GM04503 (cell line): ENCODE measurements at regions not wholly inside any gene's neighbourhood (a gene's known extent, or its start where the extent isn't known, plus 50 kb on each side); places are given as distances from the start of the nearest gene placed in this dataset.

Source experiments
- DNase-seq: peaks from one replicate; pipeline ENCODE4 v3.0.0-alpha.2; 2012; ENCODE audit warnings: low read depth

DNA sequence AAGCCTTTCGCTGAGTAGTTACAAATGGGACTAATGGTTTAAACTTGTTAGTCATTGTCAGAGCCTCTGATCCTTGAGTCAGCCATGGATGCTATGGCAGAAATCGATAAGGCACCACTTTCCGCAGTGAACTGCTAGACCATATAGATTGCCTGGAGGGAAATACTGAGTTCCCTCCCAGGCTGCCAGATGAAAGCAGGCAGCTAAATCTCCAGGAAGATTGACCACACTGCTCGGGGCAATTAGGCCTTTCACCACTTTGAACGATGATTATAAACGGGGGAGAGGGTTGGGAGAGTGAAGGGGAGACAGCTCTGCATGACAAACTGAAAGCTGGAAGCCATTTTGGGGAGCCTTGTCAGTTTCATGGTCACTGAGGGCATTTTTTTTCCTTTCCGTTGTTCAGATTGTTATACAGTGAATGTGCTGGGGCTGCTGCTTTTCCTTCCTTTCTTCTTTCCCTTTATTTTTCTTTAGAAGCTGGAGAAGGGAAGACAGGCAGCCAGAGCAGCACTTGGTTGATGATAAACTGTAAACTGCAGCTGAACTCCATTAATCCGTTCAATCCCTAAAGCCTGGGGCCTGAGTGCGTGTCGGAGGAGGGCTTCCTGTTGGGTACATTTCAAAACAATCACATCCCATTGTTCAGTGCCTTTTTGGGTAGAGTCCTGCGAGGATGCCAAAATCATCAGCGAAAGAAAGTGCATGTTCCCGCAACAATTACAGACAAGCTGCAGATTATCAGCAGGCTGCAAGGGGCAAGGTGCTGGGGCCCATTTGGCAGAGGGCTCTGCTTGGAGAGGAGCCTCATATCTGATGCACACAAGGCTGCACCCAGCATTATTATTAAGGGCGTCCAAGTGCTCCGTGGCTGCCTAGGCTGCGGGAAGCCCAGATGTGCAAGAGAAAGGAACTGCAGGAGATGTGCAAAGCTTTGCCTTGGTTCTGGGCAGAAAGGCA, 308.4 kb downstream of the PSAT1 start:
- DNase-seq = no peak

DNA sequence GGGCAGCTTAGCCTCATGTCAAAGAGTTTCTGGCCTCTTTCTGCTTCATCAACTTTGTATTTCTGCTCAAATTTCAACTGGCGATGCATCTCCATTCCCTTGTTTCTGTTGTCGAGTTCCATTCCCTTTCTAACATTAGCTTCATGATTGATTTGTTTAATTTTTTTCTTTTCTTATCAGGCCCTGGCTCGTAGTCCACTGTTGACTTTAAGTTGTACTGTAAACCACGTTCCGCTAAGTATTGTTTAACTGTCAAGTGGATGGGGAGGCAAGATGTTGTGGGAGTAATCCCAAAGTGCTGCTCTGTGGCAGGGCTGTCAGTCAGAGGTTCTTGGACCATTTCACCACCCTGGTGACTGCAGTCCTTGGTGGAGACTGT, 309.1 kb downstream of the PSAT1 start:
- no peak for DNase-seq

DNA sequence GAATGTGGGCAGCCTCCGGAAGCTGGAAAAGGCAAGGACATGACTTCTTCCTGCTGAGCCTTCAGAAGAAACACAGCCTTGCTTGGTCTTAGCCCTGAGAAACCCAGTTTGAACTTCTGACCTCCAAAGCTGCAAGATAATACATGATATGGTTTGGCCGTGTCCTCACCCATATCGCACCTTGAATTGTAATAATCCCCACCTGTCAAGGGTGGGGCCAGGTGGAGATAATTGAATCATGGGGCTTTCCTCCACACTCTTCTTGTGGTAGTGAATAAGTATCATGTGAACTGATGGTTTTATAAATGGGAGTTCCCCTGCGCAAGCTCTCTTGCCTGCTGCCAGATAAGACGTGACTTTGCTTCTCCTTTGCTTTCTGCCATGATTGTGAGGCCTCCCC, 310.9 kb downstream of the PSAT1 start:
- no peak for DNase-seq

DNA sequence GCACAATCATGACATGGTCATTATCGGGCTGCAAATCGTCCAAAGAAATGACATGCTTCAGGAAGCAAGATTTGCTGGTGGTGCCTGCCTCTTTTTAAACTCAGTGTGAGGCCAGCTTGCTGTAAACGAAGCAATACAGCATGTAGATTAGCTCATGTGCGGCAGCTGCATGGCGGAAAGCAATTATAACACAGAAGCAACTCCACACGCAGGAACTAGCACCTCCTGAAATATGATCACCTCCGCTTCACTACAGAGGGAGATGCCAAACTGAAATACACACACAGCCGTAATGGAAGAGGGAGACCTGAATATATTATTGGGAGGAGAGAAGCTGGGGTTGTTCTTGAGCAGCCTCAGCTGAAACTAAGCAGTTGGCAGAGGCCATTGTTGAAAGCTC, 312.5 kb downstream of the PSAT1 start:
- no peak for DNase-seq

DNA sequence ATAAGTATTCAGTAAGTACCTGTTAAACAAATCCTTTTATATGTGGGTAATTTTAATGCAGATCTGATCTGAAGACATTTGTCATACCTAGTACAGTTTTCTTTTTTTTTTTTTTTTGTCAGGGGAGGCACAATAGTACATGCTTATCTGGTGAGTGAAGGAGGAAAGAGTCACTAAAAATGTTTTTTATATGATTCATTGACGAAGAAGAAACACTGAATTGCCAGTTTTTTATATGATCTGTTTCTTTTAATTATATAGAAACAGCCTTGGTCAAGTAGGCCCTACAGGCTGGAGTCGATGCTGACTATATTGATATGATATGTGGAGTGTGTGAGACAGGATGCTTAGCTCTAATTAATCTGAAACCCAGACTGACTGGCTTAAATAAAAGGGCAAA, 315.2 kb downstream of the PSAT1 start:
- DNase-seq = no peak

DNA sequence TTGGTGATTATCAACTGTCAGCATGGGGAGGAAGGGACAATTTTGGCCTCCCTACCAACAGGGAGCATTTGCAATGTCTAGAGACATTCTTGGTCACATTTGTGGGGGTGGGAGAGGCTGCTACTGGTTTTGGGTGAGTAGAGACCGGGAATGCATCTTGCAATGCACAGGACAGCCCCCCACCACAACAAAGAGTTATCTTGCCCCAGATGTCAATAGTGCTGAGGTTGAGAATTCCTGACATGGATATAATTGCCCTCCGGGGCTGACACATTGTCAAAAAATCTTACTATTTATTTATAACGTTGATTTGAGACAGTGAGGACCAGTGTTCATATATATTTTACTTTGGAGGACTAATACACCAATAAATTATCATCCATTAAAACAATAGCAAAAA, 316.1 kb downstream of the PSAT1 start:
- DNase-seq = no peak

DNA sequence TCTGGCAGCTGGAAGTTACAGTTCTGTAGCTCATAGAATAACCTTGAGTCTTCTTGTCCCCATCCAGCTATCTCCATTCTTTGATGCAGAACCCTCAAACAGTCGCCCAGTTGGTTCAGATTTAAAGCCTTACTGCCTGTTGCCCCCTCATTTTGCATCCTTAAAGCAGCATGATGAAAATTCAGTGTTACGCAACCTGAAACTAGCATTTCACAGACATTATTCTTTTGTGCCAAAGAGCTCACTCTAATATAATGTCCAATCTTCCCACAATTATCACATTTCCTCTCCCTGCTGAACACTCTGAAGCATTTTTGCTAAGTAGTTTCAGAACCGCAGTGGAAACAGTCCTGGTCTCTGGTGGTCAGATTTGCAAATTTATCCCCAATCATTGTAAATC, 318.0 kb downstream of the PSAT1 start:
- DNase-seq = no peak

DNA sequence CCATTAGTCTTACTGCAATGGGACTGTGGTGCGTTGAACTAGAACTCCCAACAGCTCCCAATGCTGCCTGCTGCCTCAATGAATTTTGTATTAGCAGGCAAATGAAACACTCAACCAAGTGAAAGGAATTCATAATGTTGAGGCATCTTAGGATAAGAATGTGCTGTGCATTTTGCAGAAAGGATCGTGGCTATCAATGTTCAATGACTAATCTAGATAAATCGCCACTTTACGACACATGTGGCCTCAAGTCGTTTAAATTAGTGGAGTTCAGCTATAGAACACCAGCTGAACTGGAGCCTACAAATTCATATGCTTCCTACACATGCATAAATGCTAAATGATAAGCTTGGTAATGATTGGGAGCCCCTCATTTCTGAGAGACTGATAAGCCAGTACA, 318.4 kb downstream of the PSAT1 start:
- DNase-seq = no peak

DNA sequence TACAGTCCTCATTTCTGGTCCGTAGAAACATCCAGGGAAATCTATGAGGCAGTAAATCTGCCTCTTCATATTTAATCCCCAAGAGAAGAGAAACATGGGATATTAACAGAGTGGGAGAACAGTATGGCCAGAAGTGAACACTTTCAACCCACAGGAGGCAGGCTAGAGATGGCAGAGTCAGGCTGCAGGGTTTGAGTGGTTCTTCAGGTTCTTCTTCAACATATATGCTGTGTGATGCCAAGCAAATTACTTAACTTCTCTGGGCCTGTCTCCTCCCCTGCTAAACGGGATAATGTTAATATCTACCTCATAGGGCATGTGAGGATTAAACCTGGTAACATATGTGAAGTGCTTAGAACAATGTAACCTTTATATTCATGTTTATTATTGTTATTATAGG, 321.8 kb downstream of the PSAT1 start:
- DNase-seq = no peak

DNA sequence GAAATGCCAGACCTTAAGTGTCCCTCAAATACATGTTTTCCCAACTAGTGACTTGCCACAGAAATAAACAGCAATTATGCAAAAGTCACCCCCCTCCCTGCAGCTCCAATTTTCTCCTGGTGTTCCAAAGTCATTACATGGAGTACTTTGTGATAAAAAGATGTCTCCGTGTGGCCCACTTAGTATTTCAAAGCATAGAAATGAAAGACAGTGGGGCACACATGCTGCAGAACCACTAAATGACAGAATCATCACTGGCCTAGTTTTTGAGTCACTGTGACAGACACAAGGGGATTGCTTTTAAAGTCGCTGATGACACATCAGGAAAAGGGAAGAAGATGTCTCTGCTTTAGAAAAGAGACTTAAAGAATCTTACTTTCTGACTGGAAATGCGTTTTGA, 323.4 kb downstream of the PSAT1 start:
- DNase-seq = no peak

DNA sequence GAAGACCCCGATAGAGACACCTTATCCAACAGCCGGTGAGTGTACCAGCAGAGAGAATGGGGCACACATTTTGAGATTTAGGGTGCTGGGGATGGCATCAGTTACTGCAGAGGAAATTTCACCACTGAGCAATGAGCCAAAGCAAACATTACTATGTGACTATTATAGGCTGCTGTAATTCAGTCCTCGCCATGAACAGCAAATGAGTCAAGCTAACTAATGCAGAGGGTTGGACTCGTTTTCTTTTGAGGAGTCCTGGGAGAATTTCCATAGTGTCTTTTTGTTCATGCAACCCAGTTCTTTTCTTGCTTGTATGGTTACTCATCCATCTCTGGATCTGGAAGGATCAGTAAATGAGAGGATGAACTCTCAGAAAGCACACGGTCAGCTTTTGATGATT, 323.8 kb downstream of the PSAT1 start:
- peak; percentile 72 for DNase-seq

DNA sequence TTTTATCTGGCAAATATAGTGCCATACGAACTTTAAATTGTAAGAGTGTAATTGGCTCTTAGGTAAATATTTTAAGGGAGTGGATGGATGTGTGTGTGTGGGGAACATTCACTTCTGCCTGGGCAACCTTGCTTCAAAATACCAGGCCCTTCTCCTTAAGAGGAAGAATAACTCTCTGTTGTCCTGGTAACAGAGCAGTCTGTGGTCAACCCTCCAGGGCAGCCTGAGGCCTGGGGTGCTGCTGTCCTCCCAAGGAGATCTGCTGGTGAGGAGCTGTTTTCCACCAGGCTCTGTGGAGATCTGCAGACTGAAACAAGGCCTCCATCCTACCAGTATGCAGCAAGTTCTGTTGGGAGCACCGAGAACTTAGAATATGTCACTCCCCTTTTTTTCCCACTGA, 325.2 kb downstream of the PSAT1 start:
- DNase-seq = no peak

DNA sequence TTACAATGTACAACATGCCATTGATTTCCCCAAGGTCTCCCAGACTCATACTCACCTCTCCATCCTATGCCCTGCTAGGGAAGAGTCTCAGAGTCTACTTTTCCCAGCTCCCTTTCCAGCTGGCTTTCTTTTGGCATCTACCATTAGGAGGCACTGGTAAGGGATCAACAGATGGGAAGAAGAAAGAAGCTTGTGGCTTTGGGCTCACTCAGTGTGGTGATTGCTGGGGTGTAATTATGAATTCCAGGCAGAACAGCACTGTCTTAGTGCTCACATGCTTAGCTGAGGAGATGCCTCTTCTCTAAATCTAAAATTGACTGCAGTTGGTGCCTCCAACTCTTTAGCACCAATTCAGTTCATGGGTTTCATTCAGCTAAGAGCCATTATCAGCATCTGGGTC, 330.0 kb downstream of the PSAT1 start:
- no peak for DNase-seq

DNA sequence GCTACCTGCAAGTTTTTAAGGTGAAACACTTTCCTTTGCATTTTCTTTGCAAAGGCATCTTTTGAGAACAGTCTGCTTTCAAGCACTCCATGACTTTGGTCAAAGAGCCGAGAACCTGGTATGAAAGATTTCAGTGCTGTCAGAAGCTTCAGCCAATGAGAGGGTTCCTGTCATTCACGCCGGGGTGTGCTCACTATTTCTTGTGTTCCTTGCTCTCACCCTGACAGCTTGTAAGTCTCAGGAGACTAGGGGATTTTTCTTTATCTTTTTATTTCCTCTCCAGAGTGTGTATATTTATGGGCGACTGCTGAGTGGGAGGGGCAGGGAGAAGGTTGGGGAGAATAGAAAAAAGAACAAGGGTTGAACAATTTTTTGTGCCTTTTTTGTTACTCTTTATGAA, 334.0 kb downstream of the PSAT1 start:
- DNase-seq = no peak

DNA sequence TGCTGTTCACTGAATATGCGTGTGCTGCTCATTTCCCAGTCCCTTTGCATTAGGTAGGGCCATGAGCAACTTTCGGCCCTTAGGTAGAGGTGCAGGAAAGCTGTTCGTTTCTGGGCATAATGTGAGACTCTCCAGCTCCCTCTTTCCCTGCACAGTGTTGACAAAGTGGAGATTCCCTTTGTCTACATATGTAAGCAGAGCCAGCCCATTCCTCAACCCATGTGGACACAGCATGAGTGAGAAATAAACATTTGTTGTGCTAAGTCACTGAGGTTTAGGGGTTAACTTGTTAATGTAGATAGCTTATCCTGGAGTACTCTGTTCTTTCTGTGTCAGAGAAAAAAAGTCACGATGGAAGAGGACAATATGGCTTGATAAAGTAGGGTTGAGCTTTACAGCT, 343.8 kb downstream of the PSAT1 start:
- DNase-seq = no peak

DNA sequence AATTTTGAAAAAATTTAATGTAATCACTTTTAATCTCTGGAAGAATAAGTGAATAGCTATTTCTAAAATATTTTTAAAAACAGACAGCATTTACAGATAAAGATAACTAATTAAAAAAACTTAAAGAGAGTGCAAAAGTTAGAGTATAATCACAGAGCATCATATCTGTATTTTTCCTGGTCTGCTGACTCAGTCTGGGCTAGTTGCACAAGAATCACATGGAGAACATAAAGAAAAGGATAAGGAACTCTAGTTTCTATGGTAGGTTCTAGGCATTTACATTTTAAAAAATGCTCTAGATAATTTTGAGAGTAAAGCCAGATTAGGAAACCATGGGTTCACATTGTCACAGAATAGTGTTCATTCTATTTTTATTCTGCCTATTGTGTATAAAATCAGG, 347.4 kb downstream of the PSAT1 start:
- DNase-seq = no peak

DNA sequence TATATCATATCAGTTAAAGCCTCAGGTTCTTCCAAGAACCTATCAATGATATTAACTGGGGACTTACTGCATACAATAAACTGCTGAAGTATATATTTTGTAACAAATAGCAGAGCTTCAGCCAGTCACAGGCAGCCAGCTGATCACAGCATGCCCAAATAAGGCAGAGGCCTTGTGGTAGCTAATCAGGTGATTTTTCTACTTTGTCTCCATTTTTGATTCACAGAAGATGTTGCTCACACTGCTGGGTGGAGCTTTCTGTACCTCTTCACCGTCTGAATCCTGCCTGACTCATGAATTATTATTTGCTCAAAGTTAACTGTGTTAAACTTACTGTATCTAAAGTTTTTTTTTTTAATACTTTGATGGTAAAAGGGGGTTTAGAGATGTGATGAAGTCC, 357.4 kb downstream of the PSAT1 start:
- DNase-seq = no peak

DNA sequence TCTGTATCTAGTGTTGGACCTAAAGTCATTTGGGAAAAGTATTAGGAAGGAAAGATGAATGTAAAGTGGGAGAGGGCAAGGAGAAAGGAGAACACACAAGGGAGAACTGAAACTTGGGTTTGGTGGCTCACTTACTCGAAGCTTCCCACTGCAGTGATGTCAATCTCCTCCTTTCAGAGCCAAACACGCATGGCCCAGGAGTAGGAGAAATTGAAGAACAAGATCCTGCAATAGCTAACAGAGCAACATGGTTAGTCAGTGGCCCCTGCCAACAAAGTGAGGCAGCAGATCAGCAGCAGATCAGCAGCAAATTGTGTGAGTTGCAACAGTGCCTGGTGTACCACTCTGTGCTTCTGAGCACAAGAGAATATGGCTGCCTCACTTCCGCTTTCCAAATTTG, 366.4 kb downstream of the PSAT1 start:
- DNase-seq = no peak

DNA sequence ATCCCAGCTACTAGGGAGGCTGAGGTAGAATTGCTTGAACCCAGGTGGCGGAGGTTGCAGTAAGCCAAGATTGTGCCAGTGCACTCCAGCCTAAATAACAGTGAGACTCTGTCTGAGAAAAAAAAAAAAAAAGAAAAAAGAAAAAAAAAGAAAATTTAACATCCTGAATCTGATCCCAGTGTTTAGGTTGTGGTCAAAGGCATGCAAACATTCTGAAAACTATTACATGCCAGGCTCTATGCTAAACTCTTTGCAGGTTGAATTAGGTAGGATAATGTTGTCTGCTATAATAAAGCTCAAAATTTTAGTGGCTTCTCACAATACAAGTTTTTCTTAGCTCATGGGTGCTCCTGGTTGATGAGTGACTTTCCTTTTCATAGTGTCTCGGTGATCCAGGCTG, 367.4 kb downstream of the PSAT1 start:
- no peak for DNase-seq

DNA sequence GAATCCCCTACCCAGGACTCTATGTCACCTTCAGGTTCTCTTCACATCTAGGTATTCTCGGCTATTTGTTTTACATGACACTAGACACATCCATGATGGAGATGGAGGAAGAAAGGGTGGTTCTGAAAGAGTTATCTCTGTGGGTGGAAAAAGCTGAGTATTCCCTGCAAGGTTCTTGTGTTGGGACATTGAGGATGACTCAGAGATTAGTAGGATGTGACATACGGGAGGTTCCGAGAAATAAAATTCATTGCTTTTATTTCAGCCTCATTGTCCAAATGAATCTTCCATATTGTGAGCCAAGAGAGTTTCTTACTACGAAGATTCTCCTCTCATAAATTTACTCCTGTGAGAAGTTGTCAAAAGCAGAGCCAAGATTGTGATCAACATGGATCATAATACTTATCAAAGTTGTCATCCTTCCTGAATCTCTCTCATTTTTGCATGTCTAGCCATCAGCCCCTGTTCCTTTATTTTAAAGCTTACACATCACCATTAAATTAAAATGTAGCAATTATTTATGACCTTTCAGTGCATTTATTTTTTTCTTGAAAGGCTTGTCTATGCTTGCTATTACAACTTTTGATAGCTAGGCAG, 370.0 kb downstream of the PSAT1 start:
- no peak for DNase-seq

DNA sequence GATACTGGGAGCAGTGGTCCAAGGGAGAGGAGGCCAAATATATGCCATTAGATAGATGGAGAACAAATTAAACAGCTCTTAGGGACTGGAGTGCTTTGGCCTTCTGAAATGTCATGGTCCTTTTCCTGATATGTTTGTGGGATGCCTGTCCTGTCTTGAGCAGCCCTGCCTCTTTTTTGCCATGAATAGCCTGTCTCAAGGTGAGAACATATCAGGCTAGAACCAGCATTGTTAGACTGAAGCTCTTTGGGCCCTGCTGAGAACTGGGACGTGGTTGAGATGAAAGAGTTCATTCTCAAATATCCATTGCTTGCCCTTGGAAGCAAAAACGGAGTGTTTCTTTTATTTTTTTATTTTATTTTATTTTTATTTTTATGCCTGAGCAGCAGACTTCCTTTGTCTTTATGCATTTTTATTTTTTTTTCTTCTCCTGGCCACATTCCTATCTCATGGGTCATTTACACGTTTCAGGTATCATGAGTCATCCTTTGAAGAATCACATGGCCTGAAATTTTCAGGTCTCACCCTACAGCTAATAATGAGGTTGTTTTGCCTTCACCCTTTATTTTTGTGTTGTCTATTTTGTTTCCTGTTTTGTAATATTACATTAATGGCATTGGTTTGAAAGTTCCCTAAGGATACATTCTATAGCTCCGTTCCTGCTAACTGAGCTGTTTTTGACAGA, 371.4 kb downstream of the PSAT1 start:
- no peak for DNase-seq

DNA sequence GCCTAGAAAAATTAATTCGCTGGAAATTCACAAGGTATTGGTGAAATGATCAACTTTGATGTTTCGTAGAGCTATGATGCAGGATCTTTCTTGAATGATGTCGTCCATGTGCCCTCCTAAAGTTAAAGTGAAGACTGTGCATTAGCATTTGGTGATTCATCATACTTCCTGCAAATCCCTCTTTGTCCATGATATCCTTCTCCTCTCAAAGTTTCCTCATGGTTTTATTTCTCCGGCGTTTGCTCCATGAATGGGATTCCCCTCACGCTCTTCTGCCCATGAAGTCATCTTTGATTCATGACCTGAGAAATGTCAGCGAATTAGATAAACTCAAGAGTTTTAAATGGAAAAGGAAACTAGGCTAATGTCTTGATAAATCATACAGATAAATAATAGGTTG, 372.7 kb downstream of the PSAT1 start:
- DNase-seq = no peak

DNA sequence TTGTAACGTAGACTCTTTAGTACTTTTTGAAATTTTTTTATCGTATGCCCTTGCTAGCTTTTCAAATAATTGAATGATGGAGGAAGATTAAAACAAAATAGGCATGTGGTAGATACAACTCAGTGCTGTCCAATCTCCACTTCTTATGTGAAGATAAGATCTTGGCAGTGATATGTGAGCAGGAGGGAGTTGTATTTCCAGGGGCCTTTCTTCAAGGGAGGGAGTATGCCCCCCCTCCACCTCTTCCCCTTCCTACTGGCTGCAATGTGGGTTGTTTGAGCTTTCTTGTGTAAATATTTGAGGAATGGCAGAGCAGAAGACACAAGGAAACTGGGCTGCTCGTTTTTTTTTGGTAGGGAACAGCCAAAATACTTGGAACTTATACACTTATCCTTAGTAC, 374.9 kb downstream of the PSAT1 start:
- no peak for DNase-seq
